ENCODE measurements at regions not wholly inside any gene's neighbourhood (a gene's known extent, or its start where the extent isn't known, plus 50 kb on each side); places are given as distances from the start of the nearest gene placed in this dataset.

GRCh38 chr12:19867970-19868369 is 428.7 kb downstream of the AEBP2 start:
- DNase-seq (no peak), ATAC-seq (no peak)

GRCh38 chr12:19869413-19869812 is 430.1 kb downstream of the AEBP2 start:
- peak; percentile 49 for DNase-seq
- ATAC-seq: peak; percentile 93

- no peak for DNase-seq
- ATAC-seq: no peak
Observed at GRCh38 chr12:19872621-19873540, 433.6 kb downstream of the AEBP2 start.

- DNase-seq (no peak), ATAC-seq (no peak)
Observed at GRCh38 chr12:19880076-19880475, 440.8 kb downstream of the AEBP2 start.

- ATAC-seq (no peak), DNase-seq (no peak)
Observed at GRCh38 chr12:19880721-19881120, 441.4 kb downstream of the AEBP2 start.

GRCh38 chr12:19882346-19882745 is 443.1 kb downstream of the AEBP2 start:
- ATAC-seq (no peak), DNase-seq (no peak)

- ATAC-seq (no peak), DNase-seq (no peak)
Observed at GRCh38 chr12:19884021-19884492, 444.8 kb downstream of the AEBP2 start.

GRCh38 chr12:19885093-19885812 is 446.0 kb downstream of the AEBP2 start:
- ATAC-seq (no peak), DNase-seq (no peak)

GRCh38 chr12:19886065-19886464 is 446.8 kb downstream of the AEBP2 start:
- DNase-seq (no peak), ATAC-seq (no peak)

- no peak for ATAC-seq
- no peak for DNase-seq
Observed at GRCh38 chr12:19886639-19887064, 447.4 kb downstream of the AEBP2 start.

- ATAC-seq (no peak), DNase-seq (no peak)
Observed at GRCh38 chr12:19890024-19890423, 450.7 kb downstream of the AEBP2 start.

GRCh38 chr12:19891936-19892591 is 452.8 kb downstream of the AEBP2 start:
- DNase-seq: no peak
- ATAC-seq: no peak

GRCh38 chr12:19893514-19893913 is 454.2 kb downstream of the AEBP2 start:
- peak; percentile 45 for ATAC-seq
- no peak for DNase-seq

GRCh38 chr12:19894050-19894449 is 454.8 kb downstream of the AEBP2 start:
- no peak for DNase-seq
- peak; percentile 64 for ATAC-seq

- ATAC-seq: peak; percentile 70
- DNase-seq: no peak
Observed at GRCh38 chr12:19894803-19895202, 455.5 kb downstream of the AEBP2 start.

- ATAC-seq (no peak), DNase-seq (no peak)
Observed at GRCh38 chr12:19895246-19896020, 456.1 kb downstream of the AEBP2 start.

- ATAC-seq (no peak), DNase-seq (no peak)
Observed at GRCh38 chr12:19896041-19896440, 456.7 kb downstream of the AEBP2 start.

GRCh38 chr12:19896534-19896933 is 457.2 kb downstream of the AEBP2 start:
- DNase-seq (no peak), ATAC-seq (no peak)

- no peak for ATAC-seq
- no peak for DNase-seq
Observed at GRCh38 chr12:19897900-19898408, 458.7 kb downstream of the AEBP2 start.

- ATAC-seq (no peak), DNase-seq (no peak)
Observed at GRCh38 chr12:19901841-19902240, 462.5 kb downstream of the AEBP2 start.

GRCh38 chr12:19904819-19905218 is 463.5 kb upstream of the PDE3A start:
- no peak for ATAC-seq
- no peak for DNase-seq

- DNase-seq (no peak), ATAC-seq (no peak)
Observed at GRCh38 chr12:19908830-19909229, 459.5 kb upstream of the PDE3A start.
